HG03175 (cell line): ENCODE measurements at regions not wholly inside any gene's neighbourhood (a gene's known extent, or its start where the extent isn't known, plus 50 kb on each side); places are given as distances from the start of the nearest gene placed in this dataset.

ENCODE experiments used
- ATAC-seq: cut with Tn5 transposase; IDR thresholded peaks from one replicate; pipeline ENCODE4 v1.9.1; 2021; ENCODE audit warnings: mild to moderate bottlenecking, moderate library complexity; ENCODE audit not compliant: unreplicated experiment

DNA sequence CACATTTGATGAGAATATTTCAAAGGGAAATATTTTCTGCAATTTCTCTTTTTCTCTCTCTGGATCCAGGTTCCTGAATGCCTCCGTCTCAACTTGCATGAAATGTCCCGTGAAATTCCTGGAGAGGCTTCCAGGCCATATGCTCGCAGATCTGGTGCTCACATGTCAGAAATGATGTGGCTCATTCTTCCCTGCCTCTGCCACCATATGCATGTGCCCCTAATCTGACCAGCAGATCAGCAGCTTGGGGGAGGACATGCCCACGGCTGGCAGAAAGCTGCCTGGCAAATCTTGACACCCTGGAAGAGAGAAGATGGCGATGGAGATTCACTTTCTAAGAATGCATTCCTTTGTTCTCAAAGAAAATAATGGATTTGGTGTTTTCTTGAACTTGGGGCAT, 490.7 kb downstream of the RPS24 start:
- ATAC-seq = no peak

DNA sequence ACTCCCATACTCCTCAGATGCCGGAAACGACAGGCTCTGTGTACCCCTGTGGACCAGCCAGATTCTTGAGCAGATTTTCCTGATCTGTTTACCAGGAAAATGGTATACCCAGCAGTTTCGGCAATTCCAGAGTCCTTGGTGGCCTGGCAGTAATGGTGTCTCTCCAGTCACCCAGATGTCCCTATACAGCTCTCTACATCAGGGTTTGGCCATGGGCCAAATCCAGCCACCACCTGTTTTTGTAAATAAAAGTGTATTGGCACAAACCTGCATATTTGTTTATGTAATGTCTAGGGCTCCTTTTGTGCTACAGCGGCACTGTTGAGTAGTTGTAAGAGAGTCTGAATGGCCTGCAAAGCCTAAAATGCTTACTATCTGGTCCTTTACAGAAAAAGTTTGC, 491.3 kb downstream of the RPS24 start:
- ATAC-seq = no peak

DNA sequence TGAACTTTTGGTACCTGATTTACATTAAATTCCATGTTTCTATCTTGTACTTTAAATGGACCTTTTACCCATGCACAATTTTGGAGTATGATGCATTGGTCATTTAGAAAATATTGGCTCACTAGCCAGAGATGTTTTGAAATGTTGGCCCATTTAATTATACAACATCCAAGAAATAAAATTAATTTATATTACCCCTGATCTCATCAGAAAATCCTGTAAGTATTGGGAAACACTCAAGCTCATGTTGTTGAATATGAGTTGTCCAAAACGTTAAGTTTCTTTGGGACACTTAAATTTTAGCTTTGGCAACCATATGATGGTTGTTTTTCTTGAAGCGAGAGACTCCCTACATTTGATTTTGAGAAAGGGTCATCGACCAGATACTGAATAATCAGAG, 492.7 kb downstream of the RPS24 start:
- ATAC-seq = no peak

DNA sequence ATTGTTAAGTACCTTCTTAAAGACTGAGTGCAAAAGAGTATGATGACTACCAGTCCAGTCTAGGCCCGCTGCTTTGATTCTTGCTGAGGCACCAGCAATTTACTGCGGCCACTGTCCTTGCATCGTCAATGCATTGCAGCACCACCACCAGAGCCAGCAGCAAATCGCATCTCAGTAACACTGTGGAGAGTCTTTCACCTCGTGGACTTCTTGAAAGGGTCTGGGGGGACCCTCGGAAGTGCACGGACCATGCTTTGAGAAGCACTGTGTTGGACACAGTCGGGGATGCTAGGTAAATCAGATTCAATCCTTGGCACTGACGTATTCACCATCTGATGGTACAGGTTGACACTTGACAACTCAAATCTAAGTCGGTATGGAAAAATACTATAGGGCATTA, 493.6 kb downstream of the RPS24 start:
- no peak for ATAC-seq

DNA sequence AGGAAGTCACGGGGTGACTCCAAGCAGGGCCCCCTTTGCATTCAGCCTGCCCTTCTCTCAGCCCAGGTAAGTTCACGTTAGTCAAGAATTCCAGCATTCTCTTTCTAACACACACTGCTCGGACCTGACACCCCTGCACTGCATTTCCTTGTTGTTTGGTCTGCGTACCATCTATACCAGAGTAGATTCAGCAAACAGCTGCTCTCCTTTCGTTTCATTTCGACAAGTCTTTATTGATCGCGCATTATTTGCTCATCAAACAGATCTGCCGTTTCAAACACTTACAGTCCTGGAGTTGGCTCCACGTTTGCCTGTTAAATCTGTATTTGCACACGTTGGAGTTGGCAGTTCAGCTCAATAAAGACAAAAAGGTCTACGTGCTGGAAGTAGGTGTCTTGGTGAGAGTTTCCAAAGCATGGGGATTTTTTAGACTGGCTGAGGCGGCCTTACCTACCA, 495.1 kb downstream of the RPS24 start:
- no peak for ATAC-seq

DNA sequence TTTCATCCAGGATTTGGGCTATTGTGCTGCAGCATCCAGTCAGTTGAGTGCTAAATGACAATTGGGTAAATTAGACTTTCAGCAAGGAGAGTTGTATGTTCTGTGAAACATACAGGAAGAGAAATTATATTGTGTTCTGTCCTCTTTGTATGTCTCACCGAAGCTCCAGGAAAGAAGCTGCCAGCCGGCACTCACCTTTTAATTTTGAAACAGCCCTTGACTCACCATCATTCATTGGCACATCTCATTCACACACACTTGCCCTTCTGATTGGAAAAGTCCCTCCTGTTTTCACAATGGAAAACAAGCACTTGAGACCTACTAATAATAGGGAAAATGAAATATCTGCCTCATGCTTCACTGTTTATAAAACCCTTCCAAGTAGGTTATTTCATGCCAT, 495.6 kb downstream of the RPS24 start:
- no peak for ATAC-seq

DNA sequence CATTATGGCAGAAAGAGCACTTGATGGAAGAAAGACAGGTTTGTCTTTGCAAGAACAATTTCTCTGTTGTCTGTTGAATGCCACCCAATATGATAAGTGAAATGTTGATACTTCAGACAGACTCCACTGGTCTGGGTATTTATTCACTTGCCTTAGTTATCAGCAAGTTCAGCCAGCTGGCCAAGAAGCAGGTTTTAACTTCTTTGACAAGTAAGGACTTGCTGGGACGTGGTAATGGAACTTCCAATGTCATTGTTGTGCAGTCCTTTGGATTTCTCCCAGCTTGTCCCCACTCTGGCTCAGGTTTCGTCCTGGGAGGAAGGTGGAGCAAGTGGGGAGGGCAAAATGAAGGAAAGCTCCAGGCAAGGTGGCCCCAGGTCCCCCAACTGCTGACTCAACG, 497.4 kb downstream of the RPS24 start:
- no peak for ATAC-seq

DNA sequence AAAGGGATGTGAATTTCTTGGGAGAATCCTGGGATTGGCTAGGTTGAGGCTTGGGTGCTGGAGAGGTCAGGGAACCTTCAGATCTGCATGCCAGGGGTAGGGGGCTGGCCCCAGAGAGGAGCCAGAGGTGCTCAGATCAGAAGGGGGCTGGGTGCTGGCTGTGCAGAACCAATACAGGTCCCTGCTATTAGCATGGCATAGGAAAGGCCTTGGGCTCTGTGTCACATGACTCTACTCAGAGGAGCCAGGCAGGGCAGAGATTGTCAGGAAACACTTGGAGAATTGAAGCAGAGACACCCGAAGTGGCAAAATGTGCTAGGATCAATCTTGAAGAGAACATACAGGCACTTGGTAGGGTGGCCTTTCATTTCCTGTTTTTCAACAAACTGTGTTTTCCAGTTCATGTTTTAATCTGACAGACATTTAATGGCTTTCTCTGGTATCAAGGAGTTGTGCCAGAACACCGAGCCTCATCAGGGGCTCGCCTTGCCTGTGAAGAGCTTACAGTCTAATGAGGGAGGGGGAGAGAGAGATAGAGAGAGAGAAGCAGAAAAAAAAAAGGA, 498.9 kb downstream of the RPS24 start:
- no peak for ATAC-seq

DNA sequence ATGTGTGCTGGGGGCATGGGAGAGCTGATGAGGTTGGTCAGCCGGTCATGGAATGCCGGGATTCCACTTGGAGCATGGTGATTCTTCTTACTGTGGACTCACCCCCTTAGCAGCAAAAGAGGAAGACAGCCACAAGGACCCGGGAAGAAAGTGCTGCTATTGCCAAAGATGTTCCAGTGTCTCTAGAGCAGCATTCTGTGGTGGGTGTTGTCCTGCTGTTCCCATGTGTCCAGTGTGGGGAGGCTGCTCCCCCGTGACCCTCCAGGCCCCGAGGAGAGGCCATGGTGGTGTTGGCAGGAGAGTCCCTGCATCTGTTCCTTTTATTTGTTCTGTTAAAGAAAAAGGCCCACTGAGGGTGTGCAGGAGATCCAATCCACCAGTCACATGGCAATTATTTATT, 499.4 kb downstream of the RPS24 start:
- no peak for ATAC-seq

DNA sequence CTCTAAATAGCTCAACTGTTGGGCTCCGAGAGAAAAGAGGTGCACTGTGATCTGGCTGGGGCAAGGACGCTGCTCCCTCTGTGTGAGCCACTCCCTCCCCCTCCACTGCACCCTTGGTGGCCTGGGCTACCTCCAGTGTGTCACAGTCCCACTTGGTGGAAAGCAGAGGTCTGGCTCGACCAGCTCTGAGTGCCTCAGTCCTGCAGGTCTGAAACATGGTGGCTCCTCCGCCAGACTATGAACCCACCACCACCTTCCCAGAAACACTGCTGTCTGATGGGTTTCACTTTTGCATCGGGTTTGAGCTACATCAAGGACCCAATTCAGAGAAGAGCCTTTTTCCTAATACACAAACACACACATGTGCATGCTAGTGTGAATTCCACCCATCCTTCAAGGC, 500.1 kb downstream of the RPS24 start:
- no peak for ATAC-seq

DNA sequence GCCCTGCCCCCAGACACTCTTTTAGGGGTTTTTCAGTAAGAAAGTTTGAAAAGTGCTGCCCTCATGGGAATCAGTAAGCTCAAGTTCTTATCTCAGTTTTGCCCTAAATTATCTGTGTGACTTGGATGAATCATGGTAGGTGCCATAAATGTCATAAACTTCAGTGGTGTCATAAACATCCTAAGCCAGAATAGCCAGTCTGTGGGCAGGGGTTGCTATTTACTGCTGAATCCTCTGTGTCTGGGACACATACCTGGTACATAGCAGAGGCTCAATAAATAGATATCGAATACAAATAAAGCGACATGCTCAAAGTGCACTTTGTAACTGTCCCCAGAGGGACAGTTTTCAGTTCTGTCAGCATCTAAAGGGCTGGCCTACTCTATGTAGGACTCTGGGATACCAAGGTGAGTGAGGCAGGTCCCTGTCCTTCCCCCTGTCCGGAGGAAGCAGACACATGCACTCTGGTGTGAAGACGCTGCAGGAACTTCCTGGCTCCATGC, 502.1 kb downstream of the RPS24 start:
- no peak for ATAC-seq

DNA sequence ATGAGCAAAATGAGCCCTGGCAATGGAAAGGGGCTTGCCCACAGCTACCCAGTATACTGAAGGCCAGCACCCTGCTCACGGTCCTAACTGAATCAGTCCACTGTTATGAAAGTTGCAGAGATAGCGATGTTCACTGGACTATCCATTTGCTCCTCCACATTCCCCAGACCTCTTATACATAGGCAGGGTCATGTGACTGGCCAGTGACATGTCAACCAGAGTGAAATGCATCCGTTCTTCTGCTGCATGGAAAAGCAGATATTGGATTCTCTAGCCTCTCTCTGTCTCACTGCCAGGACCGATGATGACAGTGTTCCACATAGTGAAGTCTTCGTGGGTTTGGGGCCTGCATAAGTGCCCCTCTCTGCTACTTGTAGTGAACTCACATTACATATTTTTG, 503.4 kb downstream of the RPS24 start:
- ATAC-seq = no peak

DNA sequence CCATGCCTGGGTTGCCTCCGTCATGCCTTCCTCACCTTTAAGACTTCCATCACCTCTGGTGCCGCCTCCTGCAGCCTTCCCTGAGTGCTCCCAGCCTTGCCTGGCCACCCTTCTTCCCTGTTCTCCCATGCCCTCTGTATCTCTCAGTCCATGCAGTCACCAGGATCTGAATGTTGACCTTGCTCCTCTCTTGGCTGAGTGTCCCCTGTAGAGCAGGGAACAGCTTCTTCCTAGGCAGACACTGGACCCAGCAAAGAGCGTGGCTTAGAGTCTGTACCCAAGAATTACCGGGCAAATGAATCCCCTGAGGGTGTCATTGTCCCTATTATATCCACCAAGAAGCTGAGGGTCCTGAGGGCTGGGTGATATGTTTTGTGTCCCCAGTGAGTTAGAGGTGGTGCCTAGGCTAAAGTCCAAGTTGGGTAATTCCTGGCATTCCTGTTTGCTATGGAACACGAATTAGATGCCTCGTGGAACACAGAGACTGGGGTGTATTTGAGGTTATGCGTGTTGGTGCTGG, 505.6 kb downstream of the RPS24 start:
- ATAC-seq = no peak

DNA sequence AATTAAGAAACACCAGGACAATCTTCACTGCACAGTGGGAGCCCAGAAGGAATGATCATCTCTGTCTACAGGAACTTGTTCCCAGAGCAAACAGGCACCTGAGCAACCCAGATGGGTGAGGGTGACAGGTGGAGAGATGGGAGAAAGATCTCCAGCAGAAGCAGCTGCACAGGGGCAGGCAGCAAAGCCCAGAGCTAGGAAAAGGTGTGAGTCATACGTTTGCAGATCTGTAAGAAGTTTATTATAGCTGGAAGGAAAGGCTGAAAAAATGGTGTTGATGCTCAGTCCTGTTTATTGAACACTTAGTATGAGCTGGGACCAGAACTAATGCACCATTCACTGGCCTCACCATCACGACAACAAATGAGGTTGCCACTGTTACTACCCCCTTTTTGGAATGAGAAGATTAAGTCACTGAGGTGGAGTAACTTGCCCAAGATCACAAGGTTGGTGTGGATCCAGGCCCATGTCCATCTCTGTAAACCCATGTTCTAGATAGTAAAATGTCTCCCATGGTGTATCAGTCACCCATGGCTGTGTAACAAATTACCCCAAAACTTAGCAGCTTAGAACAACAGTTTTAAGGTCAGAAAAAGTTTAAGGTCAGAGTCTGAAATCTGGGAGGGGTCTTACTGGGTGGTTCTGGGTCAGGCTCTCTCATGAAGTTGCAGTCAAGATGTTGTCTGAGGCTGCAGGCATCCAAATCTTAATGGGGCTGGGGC, 506.9 kb downstream of the RPS24 start:
- ATAC-seq = no peak

DNA sequence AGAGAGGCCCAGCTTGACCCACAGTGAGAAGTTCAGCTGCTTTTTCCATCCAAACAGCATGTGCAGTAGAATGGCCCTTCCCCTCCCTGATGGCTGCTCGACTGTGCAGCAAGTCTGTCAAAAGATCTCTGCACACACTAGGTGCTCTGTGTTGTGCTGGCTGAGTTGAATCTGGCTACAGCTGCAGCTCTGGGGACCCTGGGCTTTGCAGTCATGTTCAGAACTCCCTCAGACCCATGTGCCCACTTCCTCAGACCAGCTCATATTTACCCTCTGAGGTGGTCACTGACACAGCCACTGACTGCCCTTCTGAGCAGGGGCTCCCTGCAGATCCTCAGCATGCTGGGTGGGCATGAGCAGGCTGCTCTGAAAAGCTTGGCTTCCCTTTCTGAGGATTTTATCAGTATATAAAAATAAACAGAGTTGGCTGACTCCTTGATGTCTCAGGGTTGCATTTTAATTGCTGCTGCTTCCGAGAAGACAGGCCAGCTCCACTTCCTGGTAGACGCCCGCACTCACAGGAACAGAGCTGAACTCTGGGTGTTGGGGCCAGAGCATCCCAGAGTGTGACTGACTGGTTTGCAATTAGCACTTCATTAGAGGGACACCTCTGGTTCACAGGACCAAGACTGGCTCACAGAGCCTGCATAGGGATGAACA, 507.9 kb downstream of the RPS24 start:
- ATAC-seq = no peak

DNA sequence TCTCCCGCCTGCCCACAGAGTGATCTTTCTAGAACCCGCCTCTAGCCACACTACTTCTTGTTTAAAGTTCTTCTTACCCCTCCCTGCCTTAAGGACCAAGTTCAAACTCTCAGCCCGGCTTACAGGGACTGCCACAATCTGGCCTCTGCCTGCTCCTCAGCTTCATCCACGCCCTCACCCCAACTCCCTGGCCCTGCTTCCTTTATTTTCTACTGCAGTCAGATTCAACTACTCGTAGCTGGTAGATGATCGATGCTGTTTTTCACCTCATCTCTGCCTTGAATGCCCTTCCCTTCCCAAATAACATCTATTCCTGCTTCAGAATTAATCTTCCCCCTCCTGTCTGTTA, 508.5 kb downstream of the RPS24 start:
- no peak for ATAC-seq

DNA sequence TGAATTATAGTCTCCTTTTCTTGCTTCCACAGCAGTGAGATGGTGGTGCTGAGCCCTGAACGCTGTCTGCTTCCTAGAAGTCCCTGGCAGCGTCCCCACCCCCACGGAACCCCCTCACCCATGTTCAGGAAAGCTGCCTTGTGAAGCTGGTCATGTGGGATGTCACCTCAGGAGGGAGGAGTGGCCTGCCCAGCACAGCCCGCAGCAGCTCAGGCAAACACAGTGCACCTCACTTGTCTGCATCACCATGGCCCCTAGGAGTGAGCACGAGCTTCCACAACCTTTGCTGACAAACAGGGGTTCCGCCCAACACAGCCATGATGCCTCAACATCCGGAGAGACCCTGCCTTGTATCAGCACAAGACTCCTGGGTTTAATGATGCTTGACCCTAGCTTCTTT, 508.9 kb downstream of the RPS24 start:
- no peak for ATAC-seq

DNA sequence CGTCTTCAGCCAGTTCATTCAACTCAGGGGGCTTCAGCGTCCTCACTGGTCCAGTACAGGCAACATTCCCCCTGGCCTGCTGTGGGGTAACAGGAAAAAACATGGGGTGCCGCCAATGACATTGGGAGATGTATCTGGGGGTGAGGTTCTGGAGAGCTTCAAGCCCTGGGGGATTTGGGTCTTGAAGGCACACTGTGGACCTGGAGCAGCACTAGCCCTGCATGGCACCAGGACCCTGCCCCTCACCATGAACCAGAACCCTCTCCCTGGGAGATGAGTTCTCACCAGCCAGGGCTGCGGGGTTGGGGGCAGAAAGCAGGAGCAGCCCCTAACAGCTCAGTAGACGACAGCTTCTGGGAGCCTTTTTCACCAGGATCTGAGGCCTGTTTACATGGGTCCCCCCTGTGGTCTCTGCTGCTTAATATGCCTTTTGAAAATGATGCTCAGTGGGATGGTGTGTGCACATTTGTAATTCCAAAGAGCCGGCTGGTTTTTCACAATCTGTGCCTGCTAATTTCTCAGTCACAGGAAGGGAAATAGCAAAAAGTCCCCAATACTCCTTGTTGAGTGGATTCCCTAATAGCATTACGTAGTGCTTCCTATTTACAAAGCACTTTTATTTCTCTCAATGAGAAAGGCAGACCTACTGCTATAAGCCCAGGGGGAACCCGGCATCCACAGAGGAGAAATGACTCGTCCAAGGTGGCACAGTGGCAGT, 509.5 kb downstream of the RPS24 start:
- ATAC-seq = no peak

DNA sequence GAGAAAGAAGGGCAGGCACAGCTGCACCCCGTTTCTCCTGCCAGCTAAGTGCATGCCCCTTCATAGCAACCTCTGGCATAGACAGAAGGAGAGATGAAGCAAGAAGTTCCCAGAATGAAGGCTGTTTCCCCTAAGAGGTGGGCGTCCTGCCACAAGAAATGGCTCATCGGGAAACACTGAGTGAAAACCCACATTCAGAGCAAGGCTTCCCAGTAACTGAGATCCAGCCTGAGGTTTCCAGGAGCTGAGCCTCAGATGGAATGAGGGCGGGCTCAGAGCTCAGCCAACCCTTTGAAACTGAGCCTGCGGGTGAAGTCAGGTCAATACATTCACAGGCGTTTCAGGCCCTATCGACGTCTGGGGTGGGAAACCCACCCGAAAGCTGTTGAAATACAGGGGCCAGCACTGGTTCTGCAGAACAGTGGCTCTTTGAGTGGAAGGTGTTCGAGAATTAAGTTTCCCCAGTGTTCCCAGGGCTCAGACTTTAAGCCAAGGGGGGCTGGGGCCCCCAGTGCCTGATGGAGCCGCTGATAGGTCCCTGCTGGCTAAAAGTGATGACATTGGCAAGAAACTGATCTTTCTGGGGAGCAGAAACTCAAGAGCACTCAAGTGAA, 510.2 kb downstream of the RPS24 start:
- no peak for ATAC-seq

DNA sequence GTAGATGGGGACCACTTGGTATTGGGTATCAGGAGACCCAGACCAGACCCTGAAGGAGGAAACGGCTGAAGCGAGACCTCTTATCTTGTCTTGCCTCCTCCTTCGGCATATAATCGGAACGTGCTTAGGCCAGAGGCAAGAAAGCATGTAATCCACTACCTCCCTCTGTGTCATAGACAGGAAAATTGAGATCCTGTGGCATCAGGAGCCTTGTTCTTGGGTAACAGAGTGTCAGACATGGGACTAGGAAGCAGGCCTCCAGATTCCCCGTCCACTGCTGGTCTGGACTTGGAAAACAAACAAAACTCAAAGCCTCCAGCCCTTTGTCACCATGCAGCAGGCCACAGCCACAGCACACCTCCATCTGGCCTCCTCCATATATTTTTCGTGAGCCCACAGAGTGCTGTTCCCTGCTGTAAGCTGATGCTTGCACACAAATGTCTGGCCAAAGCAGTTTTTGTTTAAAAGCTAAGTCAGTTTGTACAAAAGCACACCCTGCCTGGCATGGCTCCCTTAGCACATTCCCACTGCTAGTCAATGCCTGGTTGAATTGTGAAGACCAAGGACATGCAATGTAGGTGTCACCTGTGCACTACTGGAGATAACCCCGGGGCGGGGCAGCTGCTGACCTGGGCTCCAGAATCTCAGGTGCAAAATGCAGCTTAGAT, 510.9 kb downstream of the RPS24 start:
- no peak for ATAC-seq

DNA sequence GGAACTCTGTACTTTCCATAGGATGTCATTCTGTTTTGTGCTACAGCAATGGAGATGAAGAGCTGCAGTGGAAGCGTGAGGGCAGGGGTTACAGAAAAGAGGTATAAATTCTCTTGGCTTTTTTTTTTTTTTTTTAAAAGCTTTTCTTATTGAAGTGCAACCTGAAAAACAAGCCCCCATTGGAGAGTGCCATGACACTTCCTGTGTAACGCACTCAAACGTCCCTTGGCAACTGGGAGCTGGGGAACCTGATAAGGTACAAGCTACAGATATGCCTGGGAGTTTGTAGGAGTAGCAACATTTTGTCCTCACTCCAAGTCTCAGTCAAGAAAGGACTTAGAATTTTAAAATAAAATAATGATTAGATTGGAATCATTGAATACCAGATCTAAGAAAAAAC, 512.1 kb downstream of the RPS24 start:
- ATAC-seq = no peak
